ENCODE measurements at regions not wholly inside any gene's neighbourhood (a gene's known extent, or its start where the extent isn't known, plus 50 kb on each side); places are given as distances from the start of the nearest gene placed in this dataset.
"Not testable (repeated sequence)": the region's sequence is repeated elsewhere in the genome, so short reads cannot be mapped to it uniquely, and the experiment has no call there.

GRCh38 chr9:81830431-81830830 is 97.8 kb upstream of the SPATA31D4 start:
- H3K27me3 Mint-ChIP-seq; ATAC-seq (replicated peaks; ENCODE audit: extremely low read depth, poor library complexity, severe bottlenecking); DNase-seq (ENCODE audit: low spot score in 2 of 2); H3K27ac Mint-ChIP-seq (ENCODE audit: low read depth); H3K9me3 Mint-ChIP-seq; H3K4me1 Mint-ChIP-seq; H3K4me3 Mint-ChIP-seq; H3K36me3 Mint-ChIP-seq (ENCODE audit: insufficient read depth): not testable (repeated sequence)

- no peak overlapping the region for H3K4me3 Mint-ChIP-seq
- H3K27ac Mint-ChIP-seq (ENCODE audit: low read depth) = no peak overlapping the region
- DNase-seq (ENCODE audit: low spot score in 2 of 2) (no peak), ATAC-seq (replicated peaks; ENCODE audit: extremely low read depth, poor library complexity, severe bottlenecking) (no peak)
- H3K27me3 Mint-ChIP-seq = no peaks in the 10 kb centered on the region
- H3K9me3 Mint-ChIP-seq = peaks cover 10% of the 10 kb centered on the region
- no peaks in the 10 kb centered on the region for H3K4me1 Mint-ChIP-seq
- H3K36me3 Mint-ChIP-seq (ENCODE audit: insufficient read depth) = no peaks in the 10 kb centered on the region
These were observed 95.5 kb upstream of the SPATA31D4 start for GRCh38 chr9:81832571-81833285.

- Mint-ChIP-seq H3K27me3 (no peaks in the 10 kb centered on the region), H3K4me1 (no peaks in the 10 kb centered on the region), H3K9me3 (peaks cover 10% of the 10 kb centered on the region), H3K27ac (ENCODE audit: low read depth) (no peak overlapping the region), H3K36me3 (ENCODE audit: insufficient read depth) (no peaks in the 10 kb centered on the region), H3K4me3 (no peak overlapping the region)
- ATAC-seq (replicated peaks; ENCODE audit: extremely low read depth, poor library complexity, severe bottlenecking) (no peak), DNase-seq (ENCODE audit: low spot score in 2 of 2) (no peak)
These were observed 94.5 kb upstream of the SPATA31D4 start for GRCh38 chr9:81833563-81834345.

- Mint-ChIP-seq H3K4me1 (no peaks in the 10 kb centered on the region), H3K9me3 (peaks cover 11% of the 10 kb centered on the region), H3K27ac (ENCODE audit: low read depth) (no peak overlapping the region), H3K4me3 (no peak overlapping the region), H3K36me3 (ENCODE audit: insufficient read depth) (no peaks in the 10 kb centered on the region), H3K27me3 (no peaks in the 10 kb centered on the region)
- ATAC-seq (replicated peaks; ENCODE audit: extremely low read depth, poor library complexity, severe bottlenecking) = no peak
- DNase-seq (ENCODE audit: low spot score in 2 of 2) = no peak
These were observed 86.9 kb upstream of the SPATA31D4 start for GRCh38 chr9:81841333-81841732.

- no peaks in the 10 kb centered on the region for H3K27me3 Mint-ChIP-seq
- H3K27ac Mint-ChIP-seq (ENCODE audit: low read depth) = no peak overlapping the region
- DNase-seq (ENCODE audit: low spot score in 2 of 2) = no peak
- H3K4me3 Mint-ChIP-seq = no peak overlapping the region
- H3K36me3 Mint-ChIP-seq (ENCODE audit: insufficient read depth) = no peaks in the 10 kb centered on the region
- no peaks in the 10 kb centered on the region for H3K4me1 Mint-ChIP-seq
- peaks cover 5% of the 10 kb centered on the region for H3K9me3 Mint-ChIP-seq
- no peak for ATAC-seq (replicated peaks; ENCODE audit: extremely low read depth, poor library complexity, severe bottlenecking)
These were observed 84.1 kb upstream of the SPATA31D4 start for GRCh38 chr9:81844131-81844567.

GRCh38 chr9:81847181-81847915 is 80.9 kb upstream of the SPATA31D4 start:
- ATAC-seq (replicated peaks; ENCODE audit: extremely low read depth, poor library complexity, severe bottlenecking) = no peak

GRCh38 chr9:81848472-81848871 is 79.8 kb upstream of the SPATA31D4 start:
- H3K27me3 Mint-ChIP-seq = no peaks in the 10 kb centered on the region
- H3K36me3 Mint-ChIP-seq (ENCODE audit: insufficient read depth) = no peaks in the 10 kb centered on the region
- ATAC-seq (replicated peaks; ENCODE audit: extremely low read depth, poor library complexity, severe bottlenecking) = no peak
- no peaks in the 10 kb centered on the region for H3K4me1 Mint-ChIP-seq
- no peak overlapping the region for H3K27ac Mint-ChIP-seq (ENCODE audit: low read depth)
- DNase-seq (ENCODE audit: low spot score in 2 of 2) = no peak
- no peak overlapping the region for H3K4me3 Mint-ChIP-seq
- H3K9me3 Mint-ChIP-seq = no peaks in the 10 kb centered on the region

More at GRCh38 chr9:81847181-81847915, 80.9 kb upstream of the SPATA31D4 start:
- Mint-ChIP-seq H3K27me3 (no peaks in the 10 kb centered on the region), H3K27ac (ENCODE audit: low read depth) (no peak overlapping the region), H3K36me3 (ENCODE audit: insufficient read depth) (no peaks in the 10 kb centered on the region), H3K4me3 (no peak overlapping the region), H3K4me1 (no peaks in the 10 kb centered on the region), H3K9me3 (no peaks in the 10 kb centered on the region)
- no peak for DNase-seq (ENCODE audit: low spot score in 2 of 2)

GRCh38 chr9:81849631-81850259 is 78.5 kb upstream of the SPATA31D4 start:
- no peaks in the 10 kb centered on the region for H3K27me3 Mint-ChIP-seq
- no peak overlapping the region for H3K4me3 Mint-ChIP-seq
- H3K36me3 Mint-ChIP-seq (ENCODE audit: insufficient read depth) = no peaks in the 10 kb centered on the region
- no peaks in the 10 kb centered on the region for H3K4me1 Mint-ChIP-seq
- H3K9me3 Mint-ChIP-seq = no peaks in the 10 kb centered on the region
- no peak overlapping the region for H3K27ac Mint-ChIP-seq (ENCODE audit: low read depth)
- no peak for DNase-seq (ENCODE audit: low spot score in 2 of 2)
- ATAC-seq (replicated peaks; ENCODE audit: extremely low read depth, poor library complexity, severe bottlenecking) = no peak

- ATAC-seq (replicated peaks; ENCODE audit: extremely low read depth, poor library complexity, severe bottlenecking) (no peak), DNase-seq (ENCODE audit: low spot score in 2 of 2) (no peak)
- no peaks in the 10 kb centered on the region for H3K27me3 Mint-ChIP-seq
- no peak overlapping the region for H3K4me3 Mint-ChIP-seq
- H3K27ac Mint-ChIP-seq (ENCODE audit: low read depth) = no peak overlapping the region
- no peaks in the 10 kb centered on the region for H3K36me3 Mint-ChIP-seq (ENCODE audit: insufficient read depth)
- H3K9me3 Mint-ChIP-seq = no peaks in the 10 kb centered on the region
- H3K4me1 Mint-ChIP-seq = no peaks in the 10 kb centered on the region
These were observed 77.5 kb upstream of the SPATA31D4 start for GRCh38 chr9:81850724-81851123.

GRCh38 chr9:81851340-81851739 is 76.9 kb upstream of the SPATA31D4 start:
- no peaks in the 10 kb centered on the region for H3K9me3 Mint-ChIP-seq
- ATAC-seq (replicated peaks; ENCODE audit: extremely low read depth, poor library complexity, severe bottlenecking) (no peak), DNase-seq (ENCODE audit: low spot score in 2 of 2) (no peak)
- H3K27me3 Mint-ChIP-seq = no peaks in the 10 kb centered on the region
- no peak overlapping the region for H3K27ac Mint-ChIP-seq (ENCODE audit: low read depth)
- no peak overlapping the region for H3K4me3 Mint-ChIP-seq
- no peaks in the 10 kb centered on the region for H3K4me1 Mint-ChIP-seq
- H3K36me3 Mint-ChIP-seq (ENCODE audit: insufficient read depth) = no peaks in the 10 kb centered on the region

GRCh38 chr9:81852820-81853219 is 75.4 kb upstream of the SPATA31D4 start:
- Mint-ChIP-seq H3K9me3 (no peaks in the 10 kb centered on the region), H3K36me3 (ENCODE audit: insufficient read depth) (no peaks in the 10 kb centered on the region), H3K27me3 (no peaks in the 10 kb centered on the region), H3K4me1 (no peaks in the 10 kb centered on the region), H3K4me3 (no peak overlapping the region), H3K27ac (ENCODE audit: low read depth) (no peak overlapping the region)
- DNase-seq (ENCODE audit: low spot score in 2 of 2) (no peak), ATAC-seq (replicated peaks; ENCODE audit: extremely low read depth, poor library complexity, severe bottlenecking) (no peak)

GRCh38 chr9:81855538-81855937 is 72.7 kb upstream of the SPATA31D4 start:
- DNase-seq (ENCODE audit: low spot score in 2 of 2) (no peak), ATAC-seq (replicated peaks; ENCODE audit: extremely low read depth, poor library complexity, severe bottlenecking) (no peak)
- H3K27ac Mint-ChIP-seq (ENCODE audit: low read depth) = no peak overlapping the region
- H3K4me1 Mint-ChIP-seq = no peaks in the 10 kb centered on the region
- H3K27me3 Mint-ChIP-seq = no peaks in the 10 kb centered on the region
- H3K36me3 Mint-ChIP-seq (ENCODE audit: insufficient read depth) = no peaks in the 10 kb centered on the region
- H3K9me3 Mint-ChIP-seq = no peaks in the 10 kb centered on the region
- no peak overlapping the region for H3K4me3 Mint-ChIP-seq
